Kidney epithelial cell (primary cell): ENCODE measurements at regions not wholly inside any gene's neighbourhood (a gene's known extent, or its start where the extent isn't known, plus 50 kb on each side); places are given as distances from the start of the nearest gene placed in this dataset.

Source experiments
- DNase-seq: peaks from one replicate; pipeline ENCODE4 v3.0.0-alpha.2; 2010; ENCODE audit warnings: low read depth
- H3K27me3 ChIP-seq: 2 replicates; pipeline ENCODE4 v1.6.0; 2011; ENCODE audit warnings: low read length; ENCODE audit not compliant: control insufficient read depth, insufficient read depth
- H3K36me3 ChIP-seq: 2 replicates; pipeline ENCODE4 v1.5.1; 2011; ENCODE audit warnings: low read length; ENCODE audit not compliant: control insufficient read depth, insufficient read depth
- H3K4me3 ChIP-seq: 2 replicates; pipeline ENCODE4 v1.5.1; 2011; ENCODE audit warnings: low read depth, mild to moderate bottlenecking, control low read depth, low read length
- CTCF ChIP-seq: IDR thresholded peaks from 2 replicates; pipeline ENCODE4 v1.5.1; 2011; ENCODE audit warnings: mild to moderate bottlenecking, moderate library complexity, low read length, control low read depth, inconsistent platforms; ENCODE audit not compliant: insufficient read depth, poor library complexity, severe bottlenecking

- Histone ChIP-seq H3K27me3 (no peaks in the 10 kb centered on the region), H3K36me3 (no peaks in the 10 kb centered on the region), H3K4me3 (no peak overlapping the region)
- DNase-seq = no peak
- no peak for TF ChIP-seq CTCF
Measured at GRCh38 chr13:105894697-105895096, 640.8 kb downstream of the EFNB2 start.

GRCh38 chr13:105890509-105890908 is 645.0 kb downstream of the EFNB2 start:
- Histone ChIP-seq H3K4me3 (no peak overlapping the region), H3K27me3 (no peaks in the 10 kb centered on the region), H3K36me3 (no peaks in the 10 kb centered on the region)
- DNase-seq = no peak
- TF ChIP-seq CTCF = no peak

DNA sequence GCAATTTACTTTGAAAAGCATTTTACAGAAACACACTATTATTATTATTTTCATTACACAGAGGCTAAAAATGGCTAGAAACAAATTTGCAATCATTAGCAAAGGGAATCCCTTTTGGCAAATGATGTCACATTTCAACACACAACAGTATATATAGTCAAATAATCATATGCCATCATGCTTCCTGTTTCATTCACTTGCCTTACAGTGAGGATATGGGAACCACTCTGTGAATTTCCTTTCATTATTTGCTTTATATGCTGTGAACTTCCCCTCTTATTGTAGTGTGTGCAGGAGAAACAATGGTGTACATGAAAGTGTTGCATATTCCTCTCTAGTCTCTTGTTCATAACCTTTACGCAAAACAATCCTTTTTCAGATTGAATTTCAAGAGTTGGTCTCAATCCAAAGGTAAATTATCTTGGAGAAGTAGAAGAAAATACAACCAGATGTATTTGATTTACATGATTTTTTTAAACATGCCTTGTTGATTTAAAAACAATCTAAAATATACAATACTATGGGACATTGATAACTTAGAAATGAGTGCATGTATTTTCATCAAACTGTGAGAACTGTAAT is 657.3 kb downstream of the EFNB2 start:
- TF ChIP-seq CTCF = no peak
- Histone ChIP-seq H3K36me3 (no peaks in the 10 kb centered on the region), H3K4me3 (no peak overlapping the region), H3K27me3 (no peaks in the 10 kb centered on the region)
- no peak for DNase-seq

DNA sequence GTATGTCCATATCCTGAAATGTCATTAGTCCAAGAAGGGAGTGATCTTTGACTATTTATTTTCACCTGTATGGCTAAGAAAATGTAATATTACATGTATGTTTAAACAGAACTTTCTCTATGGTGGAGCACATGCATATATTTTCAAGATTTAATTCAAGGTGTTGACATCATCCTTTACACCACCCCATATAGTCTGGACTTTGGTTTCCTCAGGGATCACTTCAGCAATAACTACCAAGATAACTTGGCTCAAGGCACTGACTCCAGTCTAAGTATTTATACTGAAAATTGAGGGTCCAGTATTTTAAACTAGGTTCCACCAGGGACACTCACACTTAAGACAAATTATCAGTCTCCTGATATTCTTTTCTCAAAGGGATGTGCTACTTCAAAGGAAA is 660.6 kb downstream of the EFNB2 start:
- Histone ChIP-seq H3K27me3 (no peaks in the 10 kb centered on the region), H3K4me3 (no peak overlapping the region), H3K36me3 (no peaks in the 10 kb centered on the region)
- DNase-seq = no peak
- TF ChIP-seq CTCF = no peak

DNA sequence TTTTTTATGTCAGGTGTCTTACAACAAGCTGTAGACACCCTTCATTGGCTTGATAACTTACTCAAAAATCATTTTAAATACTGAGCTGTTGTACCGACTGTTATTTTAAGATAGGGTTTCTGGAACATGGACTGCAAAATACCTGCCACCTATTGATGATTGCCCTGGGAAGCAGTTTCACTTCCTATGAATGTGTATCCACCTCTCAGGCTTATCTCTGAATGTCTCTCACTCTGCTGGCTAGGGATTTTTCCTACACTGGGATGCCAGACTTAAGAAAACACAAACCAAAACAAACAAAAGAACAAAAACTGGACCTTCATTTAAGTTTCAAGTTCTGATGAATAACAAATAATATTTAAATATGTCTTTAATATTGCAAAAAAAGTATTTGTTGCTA is 663.7 kb downstream of the EFNB2 start:
- DNase-seq = no peak
- no peak for TF ChIP-seq CTCF
- no peaks in the 10 kb centered on the region for H3K36me3 ChIP-seq
- H3K4me3 ChIP-seq = no peak overlapping the region
- no peaks in the 10 kb centered on the region for H3K27me3 ChIP-seq

- no peaks in the 10 kb centered on the region for H3K27me3 ChIP-seq
- no peak for TF ChIP-seq CTCF
- DNase-seq = no peak
- no peaks in the 10 kb centered on the region for H3K36me3 ChIP-seq
- no peak overlapping the region for H3K4me3 ChIP-seq
Measured at GRCh38 chr13:105871326-105871725, 664.1 kb downstream of the EFNB2 start.
